Breast epithelium (tissue), 3 donors: ENCODE measurements at regions not wholly inside any gene's neighbourhood (a gene's known extent, or its start where the extent isn't known, plus 50 kb on each side); places are given as distances from the start of the nearest gene placed in this dataset.

Source experiments
- CTCF ChIP-seq, 3 donors: fragments of 450-650 bp; IDR thresholded peaks; one replicate each; pipeline ENCODE4 v1.5.1; 2016 to 2017; ENCODE audit warnings: antibody characterized with exemption in 3 of 3, mild to moderate bottlenecking in 3 of 3, moderate library complexity in 3 of 3
- POLR2A ChIP-seq: fragments of 450-650 bp; IDR thresholded peaks from one replicate; pipeline ENCODE4 v1.6.1; 2016; ENCODE audit warnings: antibody characterized with exemption, mild to moderate bottlenecking, moderate library complexity
- POLR2AphosphoS5 ChIP-seq, 3 donors: sonication (generic); formaldehyde crosslinking; IDR thresholded peaks; one replicate each; pipeline ENCODE4 v1.6.1; 2017; ENCODE audit warnings: antibody characterized with exemption in 3 of 3

GRCh38 chr2:23135481-23136100, 249.4 kb upstream of the KLHL29 start:
- TF ChIP-seq CTCF (IDR thresholded peaks at IDR 0.05), result no peak
- no peak for TF ChIP-seq POLR2A
- no peak for TF ChIP-seq POLR2AphosphoS5 (IDR thresholded peaks at IDR 0.05)
